HG02759 (cell line): ENCODE measurements at regions not wholly inside any gene's neighbourhood (a gene's known extent, or its start where the extent isn't known, plus 50 kb on each side); places are given as distances from the start of the nearest gene placed in this dataset.
"Not testable (repeated sequence)": the region's sequence is repeated elsewhere in the genome, so short reads cannot be mapped to it uniquely, and the experiment has no call there.

Source experiments
- ATAC-seq: cut with Tn5 transposase; IDR thresholded peaks from one replicate; pipeline ENCODE4 v1.9.1; 2021; ENCODE audit warnings: mild to moderate bottlenecking, moderate library complexity; ENCODE audit not compliant: unreplicated experiment

- ATAC-seq = no peak
Measured at GRCh38 chr7:108627476-108628051, 57.9 kb downstream of the DNAJB9 start.

DNA sequence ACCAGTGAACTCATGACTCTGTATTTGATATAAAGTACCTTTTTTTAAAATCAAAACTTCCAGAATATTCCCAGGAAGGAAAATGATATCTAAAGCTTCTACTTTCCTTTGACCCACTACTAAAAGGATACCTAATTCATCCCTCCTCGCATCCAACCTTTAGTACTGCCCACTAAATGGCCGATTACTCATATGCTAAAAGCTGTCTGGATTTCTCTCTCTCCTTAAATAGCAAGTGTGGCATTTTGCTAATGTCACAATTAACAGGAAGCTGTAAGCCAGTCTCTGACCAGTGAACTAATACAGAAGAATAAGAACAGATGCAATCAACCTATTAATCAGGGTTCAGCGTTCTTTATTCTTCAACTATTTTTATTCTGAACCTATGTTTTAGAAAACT lies 59.0 kb downstream of the DNAJB9 start:
- no peak for ATAC-seq

GRCh38 chr7:108629651-108630400 lies 60.2 kb downstream of the DNAJB9 start:
- no peak for ATAC-seq

GRCh38 chr7:108634036-108634435 lies 64.4 kb downstream of the DNAJB9 start:
- no peak for ATAC-seq

DNA sequence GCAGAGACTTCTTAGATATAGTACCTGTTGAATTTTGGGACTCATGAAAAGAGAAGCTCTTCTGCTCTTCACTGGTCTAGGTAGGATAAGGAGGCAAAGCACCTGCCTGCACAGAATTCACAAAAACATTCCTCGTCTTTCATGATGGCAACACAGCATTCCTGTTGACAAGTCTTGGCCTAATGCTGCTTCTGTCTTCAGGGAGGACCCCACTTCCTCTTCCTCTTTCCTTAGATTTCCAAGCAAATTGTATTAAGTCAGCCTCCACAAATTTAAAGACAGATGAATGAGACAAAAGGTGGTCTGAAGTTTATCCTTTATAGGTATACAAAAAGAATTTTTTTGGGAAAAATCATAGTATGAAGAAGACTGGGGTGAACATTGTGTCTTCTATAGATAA lies 64.9 kb downstream of the DNAJB9 start:
- ATAC-seq = no peak

DNA sequence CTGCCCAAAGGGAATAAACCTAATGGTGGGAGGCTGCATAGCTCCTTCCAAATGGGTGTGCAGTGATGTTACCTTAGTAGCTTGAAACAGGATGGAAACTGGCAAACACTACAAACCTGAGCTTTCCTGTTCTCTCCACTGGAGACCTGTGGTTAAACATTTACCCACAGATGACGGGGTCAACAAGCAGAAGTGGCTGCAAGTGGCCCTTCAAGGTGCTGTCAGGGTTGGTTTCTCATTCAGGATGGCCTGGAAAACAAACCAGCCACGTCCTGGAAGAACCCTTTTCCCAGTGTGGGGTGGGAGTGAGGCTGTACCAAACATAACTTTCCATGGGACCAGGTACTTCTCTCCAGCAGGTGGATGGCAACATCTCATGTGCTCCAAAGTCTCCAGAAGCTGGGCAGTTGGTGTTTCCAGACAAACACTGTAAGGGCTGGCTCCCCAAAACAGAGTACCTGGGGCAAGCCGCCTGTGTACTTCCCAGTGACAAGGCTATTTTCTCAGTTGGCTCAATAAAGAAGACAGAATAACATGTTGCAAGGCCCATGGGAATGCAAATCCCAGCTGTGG lies 67.5 kb downstream of the DNAJB9 start:
- no peak for ATAC-seq

- ATAC-seq = no peak
Measured at GRCh38 chr7:108642126-108642525, 72.5 kb downstream of the DNAJB9 start.

DNA sequence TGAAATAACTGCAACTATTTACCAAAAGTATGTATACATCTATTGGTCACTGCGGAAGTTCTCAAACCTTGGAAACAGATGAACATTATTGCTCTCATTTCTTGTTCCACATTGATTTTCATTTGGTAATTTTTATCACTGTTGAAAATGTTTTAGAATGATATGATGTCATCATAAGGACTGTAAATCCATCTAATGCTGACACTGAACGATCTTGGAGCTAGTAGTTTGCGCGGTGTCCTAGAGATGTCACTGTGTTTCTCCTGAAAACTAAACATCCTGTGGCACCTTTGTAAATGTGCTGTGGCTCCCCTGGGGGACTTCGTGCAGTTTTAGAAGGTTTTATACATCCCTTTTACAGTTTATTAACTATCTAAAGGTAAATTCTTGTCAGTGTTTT lies 73.5 kb downstream of the DNAJB9 start:
- no peak for ATAC-seq

GRCh38 chr7:108648989-108649388 lies 79.3 kb downstream of the DNAJB9 start:
- ATAC-seq = no peak

DNA sequence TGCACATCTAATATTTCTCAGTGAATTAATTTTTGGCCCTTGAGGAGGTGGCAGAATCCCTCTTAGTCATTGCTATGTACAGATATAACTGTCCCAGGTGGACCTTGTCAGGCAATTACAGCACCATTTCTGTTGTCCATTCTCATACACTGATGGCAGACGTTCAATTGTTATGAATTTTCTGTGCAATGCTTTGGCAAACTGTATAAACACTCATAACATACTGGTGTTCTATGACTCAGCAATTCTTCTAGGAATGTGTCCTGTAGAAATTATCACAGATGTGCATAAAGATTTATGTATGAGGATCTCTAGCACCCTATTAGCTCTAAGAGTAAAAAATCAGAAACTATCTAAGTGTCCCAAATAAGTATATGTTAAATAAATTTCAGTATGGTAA lies 80.8 kb downstream of the DNAJB9 start:
- no peak for ATAC-seq

GRCh38 chr7:108652886-108653285 lies 83.2 kb downstream of the DNAJB9 start:
- ATAC-seq = no peak

GRCh38 chr7:108653526-108653925 lies 83.9 kb downstream of the DNAJB9 start:
- ATAC-seq = no peak

- not testable (repeated sequence) for ATAC-seq
Measured at GRCh38 chr7:108657140-108657726, 87.6 kb downstream of the DNAJB9 start.

GRCh38 chr7:108659261-108659660 lies 89.6 kb downstream of the DNAJB9 start:
- ATAC-seq = no peak

- no peak for ATAC-seq
Measured at GRCh38 chr7:108659867-108660266, 90.2 kb downstream of the DNAJB9 start.

GRCh38 chr7:108660465-108660864 lies 90.8 kb downstream of the DNAJB9 start:
- ATAC-seq = no peak

- no peak for ATAC-seq
Measured at GRCh38 chr7:108662783-108663362, 93.2 kb downstream of the DNAJB9 start.

DNA sequence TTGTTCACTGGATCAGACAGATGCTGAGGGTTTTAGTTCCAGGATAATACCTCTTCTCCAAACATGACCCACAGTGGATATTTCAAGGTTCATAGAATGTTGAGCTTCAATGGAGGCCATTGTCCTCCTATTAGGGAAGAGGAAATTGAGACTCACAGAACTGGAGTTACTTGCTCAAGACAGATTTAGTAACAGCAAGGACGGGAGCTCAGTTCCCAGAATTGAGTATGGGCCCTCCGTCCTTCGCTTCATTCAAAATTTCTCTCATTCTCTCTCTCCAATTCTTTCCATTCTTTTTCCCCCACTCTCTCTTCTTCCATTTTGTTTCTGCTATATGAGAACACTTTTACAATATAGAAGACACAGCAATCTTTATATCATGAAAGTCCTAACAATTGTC lies 94.0 kb downstream of the DNAJB9 start:
- no peak for ATAC-seq

DNA sequence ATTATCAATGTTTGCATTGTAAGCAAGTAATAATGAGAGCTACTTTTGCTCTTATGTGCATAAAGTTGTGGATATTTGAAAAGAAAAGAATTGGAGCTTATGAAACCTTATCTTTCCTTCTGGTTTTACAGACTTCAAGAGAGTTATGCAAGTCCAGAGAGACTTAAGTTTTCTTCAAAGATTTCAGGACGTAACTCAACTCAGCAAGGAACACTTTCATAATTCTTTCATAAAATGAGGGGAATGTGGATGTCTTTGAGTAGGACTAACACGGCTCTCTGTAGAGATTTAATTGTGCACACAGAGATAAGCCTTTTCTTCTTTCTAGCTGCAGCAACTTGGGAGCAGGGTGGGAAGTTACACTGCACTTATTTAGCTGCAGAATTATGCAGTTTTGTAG lies 97.5 kb downstream of the DNAJB9 start:
- ATAC-seq = no peak

DNA sequence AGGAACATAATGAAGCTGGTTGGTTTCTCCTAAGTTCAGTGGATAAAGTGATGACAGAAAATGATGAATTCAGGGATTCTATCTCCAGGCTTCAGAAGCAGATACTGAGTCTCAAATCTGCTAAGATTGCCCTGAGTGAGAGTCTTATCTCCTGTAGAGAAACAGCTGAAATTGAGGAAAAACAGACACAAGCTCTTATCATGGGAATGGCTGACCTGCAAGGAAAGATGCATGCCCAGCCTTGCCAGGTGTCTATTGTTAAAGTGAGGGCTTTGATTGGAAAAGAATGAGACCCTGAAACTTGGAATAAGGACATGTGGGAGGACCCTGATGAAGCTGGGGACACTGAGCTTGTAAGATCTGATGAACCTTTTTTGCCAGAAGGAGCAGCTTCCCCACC lies 100.3 kb downstream of the DNAJB9 start:
- ATAC-seq = no peak

DNA sequence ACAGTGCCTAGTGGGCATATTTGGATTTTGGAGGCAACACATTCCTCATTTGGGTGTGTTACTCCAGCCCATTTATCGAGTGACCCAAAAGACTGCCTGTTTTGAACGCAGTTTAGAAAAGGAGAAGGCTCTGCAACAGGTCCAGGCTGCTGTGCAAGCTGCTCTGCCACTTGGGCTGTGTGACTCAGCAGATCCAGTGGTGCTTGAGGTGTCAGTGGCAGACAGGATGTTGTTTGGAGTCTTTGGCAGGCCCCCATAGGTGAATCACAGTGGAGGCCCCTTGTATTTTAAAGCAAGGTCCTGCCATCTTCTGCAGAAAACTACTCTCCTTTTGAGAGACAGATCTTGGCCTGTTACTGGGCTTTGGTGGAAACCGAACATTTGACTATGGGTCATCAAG lies 104.0 kb downstream of the DNAJB9 start:
- not testable (repeated sequence) for ATAC-seq

GRCh38 chr7:108684629-108685028 lies 115.0 kb downstream of the DNAJB9 start:
- ATAC-seq = no peak
